ENCODE measurements at regions not wholly inside any gene's neighbourhood (a gene's known extent, or its start where the extent isn't known, plus 50 kb on each side); places are given as distances from the start of the nearest gene placed in this dataset.

GRCh38 chr4:38567457-38567856, 96.5 kb upstream of the KLF3 start:
- no peak for DNase-seq

- DNase-seq, result no peak
Observed at GRCh38 chr4:38568768-38569167, 95.2 kb upstream of the KLF3 start.

- DNase-seq, result no peak
Observed at GRCh38 chr4:38570647-38571276, 93.2 kb upstream of the KLF3 start.

GRCh38 chr4:38572793-38573192, 91.2 kb upstream of the KLF3 start:
- DNase-seq, result no peak

- no peak for DNase-seq
Observed at GRCh38 chr4:38574559-38575333, 89.3 kb upstream of the KLF3 start.

GRCh38 chr4:38576767-38577166, 87.2 kb upstream of the KLF3 start:
- no peak for DNase-seq

- DNase-seq, result no peak
Observed at GRCh38 chr4:38577462-38577861, 86.5 kb upstream of the KLF3 start.

GRCh38 chr4:38581426-38582106, 82.4 kb upstream of the KLF3 start:
- no peak for DNase-seq

GRCh38 chr4:38582445-38582844, 81.6 kb upstream of the KLF3 start:
- no peak for DNase-seq

GRCh38 chr4:38582889-38583470, 81.0 kb upstream of the KLF3 start:
- no peak for DNase-seq

GRCh38 chr4:38585871-38586270, 78.1 kb upstream of the KLF3 start:
- DNase-seq, result no peak

- DNase-seq, result no peak
Observed at GRCh38 chr4:38587106-38587505, 76.9 kb upstream of the KLF3 start.

GRCh38 chr4:38590046-38590445, 74.0 kb upstream of the KLF3 start:
- no peak for DNase-seq

GRCh38 chr4:38591617-38592337, 72.2 kb upstream of the KLF3 start:
- no peak for DNase-seq

GRCh38 chr4:38598489-38598888, 65.5 kb upstream of the KLF3 start:
- DNase-seq, result no peak

GRCh38 chr4:38600575-38600974, 63.4 kb upstream of the KLF3 start:
- DNase-seq, result no peak

GRCh38 chr4:38601244-38601915, 62.6 kb upstream of the KLF3 start:
- DNase-seq, result no peak

- no peak for DNase-seq
Observed at GRCh38 chr4:38601916-38602291, 62.1 kb upstream of the KLF3 start.

GRCh38 chr4:38603652-38604051, 60.3 kb upstream of the KLF3 start:
- no peak for DNase-seq

GRCh38 chr4:38605181-38605752, 58.7 kb upstream of the KLF3 start:
- DNase-seq, result no peak

GRCh38 chr4:38605753-38606586, 58.0 kb upstream of the KLF3 start:
- DNase-seq, result no peak

All from stimulated activated CD4-positive, alpha-beta T cell treated with anti-CD3 and anti-CD28 coated beads, Interleukin-12 subunit alpha, Interleukin-12 subunit beta, amount 100 ng/mL, for 4 hours (primary cell).